ENCODE measurements at regions not wholly inside any gene's neighbourhood (a gene's known extent, or its start where the extent isn't known, plus 50 kb on each side); places are given as distances from the start of the nearest gene placed in this dataset.

GRCh38 chr11:32233276-32233675 lies 142.4 kb downstream of the RCN1 start (continued):
- no peak for TF ChIP-seq ZNF462 (CRISPR knock-in tag; IDR thresholded peaks at IDR 0.05)
- TF ChIP-seq ZNF114 (CRISPR knock-in tag; IDR thresholded peaks at IDR 0.05), result no peak

- Mint-ChIP-seq H3K27me3 (ENCODE audit: insufficient read depth, low read depth, poor library complexity) (no peaks in the 10 kb centered on the region), H3K4me1 (peaks cover 6% of the 10 kb centered on the region), H3K36me3 (ENCODE audit: low read depth) (no peaks in the 10 kb centered on the region), H3K9me3 (no peaks in the 10 kb centered on the region; the same call in 2 of the 3 replicates), H3K27ac (no peak overlapping the region), H3K4me3 (no peak overlapping the region)
- Histone ChIP-seq H3K36me3 (ENCODE audit: insufficient read depth) (no peaks in the 10 kb centered on the region), H3K4me2 (no peak overlapping the region), H3K79me2 (replicated peaks; ENCODE audit: insufficient read depth) (no peaks in the 10 kb centered on the region), H3K4me3 (no peak overlapping the region), H3K27me3 (ENCODE audit: insufficient read depth) (no peaks in the 10 kb centered on the region), H4K20me1 (replicated peaks; ENCODE audit: insufficient read depth) (no peaks in the 10 kb centered on the region), H3K4me1 (ENCODE audit: insufficient read depth) (no peaks in the 10 kb centered on the region), H3K27ac (ENCODE audit: low read depth) (no peak overlapping the region), H2AFZ (no peak overlapping the region), H3F3A (replicated peaks; ENCODE audit: low read depth) (no peaks in the 10 kb centered on the region), H3K9me2 (ENCODE audit: insufficient read depth) (no peaks in the 10 kb centered on the region)
- ATAC-seq, result no peak
- no peak for DNase-seq (ENCODE audit: low spot score)
- TF ChIP-seq CTCF (conservative IDR thresholded peaks at IDR 0.05; ENCODE audit: low read depth in 2 of 2) (no peak), STAT1 (IDR thresholded peaks at IDR 0.05; ENCODE audit: unreplicated experiment) (no peak), NANOG (IDR thresholded peaks at IDR 0.05; ENCODE audit: borderline replicate concordance) (no peak), POLR2AphosphoS5 (IDR thresholded peaks at IDR 0.05; ENCODE audit: low read depth) (no peak), ETS1 (IDR thresholded peaks at IDR 0.05) (no peak), ZNF462 (CRISPR knock-in tag; IDR thresholded peaks at IDR 0.05) (no peak), ZNF114 (CRISPR knock-in tag; IDR thresholded peaks at IDR 0.05) (no peak)
Measured at GRCh38 chr11:32233928-32234327, 143.1 kb downstream of the RCN1 start.

Data from GM23338 (cell line).